Astrocyte of the spinal cord (primary cell): ENCODE measurements at regions not wholly inside any gene's neighbourhood (a gene's known extent, or its start where the extent isn't known, plus 50 kb on each side); places are given as distances from the start of the nearest gene placed in this dataset.

Experiments used
- DNase-seq: peaks from one replicate; pipeline ENCODE4 v3.0.0; 2011; ENCODE audit warnings: low read depth, low spot score
- H3K4me3 ChIP-seq: 2 replicates; pipeline ENCODE4 v1.5.1; 2011; ENCODE audit warnings: low read depth, mild to moderate bottlenecking, low read length, moderate library complexity
- CTCF ChIP-seq: IDR thresholded peaks from 2 replicates; pipeline ENCODE4 v1.5.1; 2012; ENCODE audit warnings: low read depth, mild to moderate bottlenecking, low read length, inconsistent platforms
- in situ Hi-C: cut with HindIII; loops from 2 replicates; pipeline ENCODE4 v1.10.0; 2017; ENCODE audit warnings: low sequenced_read_pairs

DNA sequence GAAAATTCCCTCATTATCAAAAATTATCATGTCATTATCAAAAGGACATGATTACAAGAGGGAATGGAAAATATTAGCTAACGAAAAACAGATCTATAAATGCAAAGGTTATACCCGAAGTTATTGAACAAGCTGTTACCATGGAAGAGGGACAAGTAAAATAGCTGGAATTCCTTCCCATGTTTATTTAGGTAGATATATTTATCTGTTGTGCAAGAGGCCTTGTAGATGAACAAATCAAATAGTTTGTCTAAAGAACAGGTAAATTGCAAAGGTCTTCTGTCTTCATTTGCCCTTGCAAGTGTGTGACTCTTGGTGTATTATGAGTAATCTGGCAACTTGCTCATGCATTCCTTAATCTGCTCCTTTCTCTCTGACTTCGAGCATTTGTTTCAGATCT is 1170.9 kb downstream of the SORCS1 start:
- DNase-seq: no peak
- no peak for TF ChIP-seq CTCF
- no peak overlapping the region for H3K4me3 ChIP-seq
- in situ Hi-C loops: no loop called here

GRCh38 chr10:105992928-105993327 is 1171.6 kb downstream of the SORCS1 start:
- TF ChIP-seq CTCF: no peak
- no peak overlapping the region for H3K4me3 ChIP-seq
- in situ Hi-C loops: no loop called here
- no peak for DNase-seq

DNA sequence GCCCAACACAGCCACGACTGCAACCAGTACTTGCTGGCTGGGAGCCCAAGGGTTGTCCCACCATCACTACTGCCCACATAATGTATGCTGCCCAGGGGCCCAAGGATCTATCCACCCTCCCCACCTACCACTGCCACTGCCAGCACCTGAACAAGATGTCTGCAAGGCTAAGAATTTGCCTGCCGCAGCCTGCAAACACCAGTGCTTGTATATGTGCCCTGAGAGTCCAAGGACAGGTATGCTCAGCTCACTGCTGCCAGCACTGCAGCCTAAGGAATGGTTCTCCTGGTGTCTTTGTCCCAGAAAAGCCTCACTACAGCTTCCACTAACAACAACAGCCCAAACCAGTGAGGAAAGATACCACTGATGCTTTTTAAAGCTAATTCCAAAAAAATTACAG is 1174.0 kb downstream of the SORCS1 start:
- TF ChIP-seq CTCF: no peak
- no peak for DNase-seq
- no peak overlapping the region for H3K4me3 ChIP-seq
- in situ Hi-C loops: no loop called here

- no peak for DNase-seq
- in situ Hi-C loops: no loop called here
- H3K4me3 ChIP-seq: no peak overlapping the region
- TF ChIP-seq CTCF: no peak
Observed at GRCh38 chr10:105989995-105990394, 1174.5 kb downstream of the SORCS1 start.

GRCh38 chr10:105988848-105989247 is 1175.7 kb downstream of the SORCS1 start:
- DNase-seq: no peak
- in situ Hi-C loops: no loop called here
- no peak overlapping the region for H3K4me3 ChIP-seq
- TF ChIP-seq CTCF: no peak

- TF ChIP-seq CTCF: no peak
- in situ Hi-C loops: no loop called here
- no peak overlapping the region for H3K4me3 ChIP-seq
- no peak for DNase-seq
Observed at GRCh38 chr10:105986912-105987635, 1177.4 kb downstream of the SORCS1 start.
